ENCODE measurements at regions not wholly inside any gene's neighbourhood (a gene's known extent, or its start where the extent isn't known, plus 50 kb on each side); places are given as distances from the start of the nearest gene placed in this dataset.
"Not testable (repeated sequence)": the region's sequence is repeated elsewhere in the genome, so short reads cannot be mapped to it uniquely, and the experiment has no call there.

DNA sequence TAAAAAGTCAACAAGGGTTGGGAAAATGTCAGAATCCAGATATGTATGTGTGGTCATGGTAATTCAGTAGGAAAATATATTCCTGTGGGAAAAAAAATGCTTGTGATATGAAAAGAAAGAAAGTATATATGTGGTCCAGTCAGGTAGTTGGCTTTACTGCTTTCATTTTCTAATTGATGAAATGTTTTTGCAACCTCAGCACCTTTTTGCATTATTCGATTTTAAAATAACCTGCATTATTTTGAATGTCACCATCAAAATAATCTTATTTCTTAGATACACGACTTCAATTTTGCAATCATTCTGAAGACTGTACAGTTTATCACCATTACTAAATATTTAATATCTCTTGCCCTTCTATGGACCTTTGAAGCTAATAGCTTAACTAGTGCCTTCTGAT is 170.8 kb upstream of the SPANXN4 start:
- Histone ChIP-seq H3K9ac (no peak overlapping the region), H3K4me1 (ENCODE audit: low read depth, poor library complexity, severe bottlenecking) (no peaks in the 10 kb centered on the region), H2AFZ (ENCODE audit: low read depth) (no peak overlapping the region), H3K4me2 (no peak overlapping the region), H4K20me1 (ENCODE audit: insufficient read depth) (no peaks in the 10 kb centered on the region), H3K27me3 (ENCODE audit: insufficient read depth, low read depth) (no peaks in the 10 kb centered on the region), H3K4me3 (IDR thresholded peaks at IDR 0.05; ENCODE audit: insufficient read depth, low read depth, low read length) (no peak overlapping the region), H3K79me2 (ENCODE audit: insufficient read depth, low read depth) (no peaks in the 10 kb centered on the region), H3K36me3 (ENCODE audit: insufficient read depth) (no peaks in the 10 kb centered on the region), H3K27ac (no peak overlapping the region)
- TF ChIP-seq, protein P1, sequence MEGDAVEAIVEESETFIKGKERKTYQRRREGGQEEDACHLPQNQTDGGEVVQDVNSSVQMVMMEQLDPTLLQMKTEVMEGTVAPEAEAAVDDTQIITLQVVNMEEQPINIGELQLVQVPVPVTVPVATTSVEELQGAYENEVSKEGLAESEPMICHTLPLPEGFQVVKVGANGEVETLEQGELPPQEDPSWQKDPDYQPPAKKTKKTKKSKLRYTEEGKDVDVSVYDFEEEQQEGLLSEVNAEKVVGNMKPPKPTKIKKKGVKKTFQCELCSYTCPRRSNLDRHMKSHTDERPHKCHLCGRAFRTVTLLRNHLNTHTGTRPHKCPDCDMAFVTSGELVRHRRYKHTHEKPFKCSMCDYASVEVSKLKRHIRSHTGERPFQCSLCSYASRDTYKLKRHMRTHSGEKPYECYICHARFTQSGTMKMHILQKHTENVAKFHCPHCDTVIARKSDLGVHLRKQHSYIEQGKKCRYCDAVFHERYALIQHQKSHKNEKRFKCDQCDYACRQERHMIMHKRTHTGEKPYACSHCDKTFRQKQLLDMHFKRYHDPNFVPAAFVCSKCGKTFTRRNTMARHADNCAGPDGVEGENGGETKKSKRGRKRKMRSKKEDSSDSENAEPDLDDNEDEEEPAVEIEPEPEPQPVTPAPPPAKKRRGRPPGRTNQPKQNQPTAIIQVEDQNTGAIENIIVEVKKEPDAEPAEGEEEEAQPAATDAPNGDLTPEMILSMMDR (conservative IDR thresholded peaks at IDR 0.05; ENCODE audit: low read depth, low read length): no peak

DNA sequence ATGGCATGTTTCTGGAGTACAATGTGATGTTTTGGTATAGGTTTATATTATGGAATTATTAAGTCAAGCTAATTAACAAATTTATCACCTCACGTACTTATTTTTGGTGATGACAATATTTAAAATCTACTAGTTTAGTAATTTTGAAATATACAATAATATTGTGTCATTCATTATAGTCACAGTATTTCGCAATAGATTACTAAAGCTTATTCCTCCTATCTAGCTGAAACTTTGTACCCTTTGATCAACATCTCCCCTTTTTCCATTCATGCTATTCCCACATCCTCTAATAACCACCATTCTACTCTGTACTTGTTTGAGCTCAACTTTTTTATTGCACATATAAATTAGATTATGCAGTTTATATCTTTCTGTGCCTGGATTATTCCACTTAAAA is 164.8 kb upstream of the SPANXN4 start:
- Histone ChIP-seq H2AFZ (ENCODE audit: low read depth) (no peak overlapping the region), H4K20me1 (ENCODE audit: insufficient read depth) (no peaks in the 10 kb centered on the region), H3K27me3 (ENCODE audit: insufficient read depth, low read depth) (no peaks in the 10 kb centered on the region), H3K27ac (no peak overlapping the region), H3K9ac (no peak overlapping the region), H3K4me3 (IDR thresholded peaks at IDR 0.05; ENCODE audit: insufficient read depth, low read depth, low read length) (no peak overlapping the region), H3K79me2 (ENCODE audit: insufficient read depth, low read depth) (no peaks in the 10 kb centered on the region), H3K36me3 (ENCODE audit: insufficient read depth) (no peaks in the 10 kb centered on the region), H3K4me1 (ENCODE audit: low read depth, poor library complexity, severe bottlenecking) (no peaks in the 10 kb centered on the region), H3K4me2 (no peak overlapping the region)
- TF ChIP-seq, protein P1 (conservative IDR thresholded peaks at IDR 0.05; ENCODE audit: low read depth, low read length): no peak

DNA sequence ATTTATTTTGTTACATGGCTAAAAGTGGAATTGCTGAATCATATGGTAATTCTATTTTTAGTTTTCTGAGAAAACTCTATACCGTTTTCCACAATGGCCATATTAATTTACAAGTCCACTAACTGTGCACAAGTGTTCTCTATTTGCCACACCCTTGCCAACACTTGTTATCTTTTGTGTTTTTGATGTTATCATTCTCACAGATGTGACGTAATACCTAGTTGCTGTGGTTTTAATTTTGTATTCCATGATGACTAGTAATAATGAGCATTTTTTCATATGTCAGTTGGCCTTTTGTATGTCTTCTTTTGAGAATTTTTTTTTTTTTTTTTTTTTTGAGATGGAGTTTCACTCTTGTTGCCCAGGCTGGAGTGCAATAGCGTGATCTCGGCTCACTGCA is 164.2 kb upstream of the SPANXN4 start:
- no peak overlapping the region for H3K9ac ChIP-seq
- TF ChIP-seq, protein P1 (conservative IDR thresholded peaks at IDR 0.05; ENCODE audit: low read depth, low read length): no peak
- H3K36me3 ChIP-seq (ENCODE audit: insufficient read depth): no peaks in the 10 kb centered on the region
- no peak overlapping the region for H2AFZ ChIP-seq (ENCODE audit: low read depth)
- H4K20me1 ChIP-seq (ENCODE audit: insufficient read depth): no peaks in the 10 kb centered on the region
- H3K4me2 ChIP-seq: no peak overlapping the region
- no peaks in the 10 kb centered on the region for H3K4me1 ChIP-seq (ENCODE audit: low read depth, poor library complexity, severe bottlenecking)
- H3K27me3 ChIP-seq (ENCODE audit: insufficient read depth, low read depth): no peaks in the 10 kb centered on the region
- H3K4me3 ChIP-seq (IDR thresholded peaks at IDR 0.05; ENCODE audit: insufficient read depth, low read depth, low read length): no peak overlapping the region
- H3K79me2 ChIP-seq (ENCODE audit: insufficient read depth, low read depth): no peaks in the 10 kb centered on the region
- no peak overlapping the region for H3K27ac ChIP-seq

DNA sequence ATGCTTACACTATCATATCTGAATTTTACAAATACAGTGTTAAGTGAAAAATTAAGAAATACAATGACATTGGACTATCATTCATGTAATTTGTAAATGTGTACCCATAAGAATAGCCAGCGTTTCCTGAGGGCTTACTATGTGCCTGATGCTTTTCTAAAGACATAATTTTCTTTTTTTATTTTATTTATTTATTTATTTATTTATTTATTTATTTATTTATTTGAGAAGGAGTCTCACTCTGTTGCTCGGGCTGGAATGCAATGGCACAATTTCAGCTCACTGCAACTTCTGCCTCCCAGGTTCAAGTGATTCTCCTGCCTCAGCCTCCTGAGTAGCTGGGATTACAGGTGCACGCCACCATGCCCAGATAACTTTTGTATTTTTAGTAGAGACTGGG is 159.5 kb upstream of the SPANXN4 start:
- not testable (repeated sequence) for H3K4me3 ChIP-seq (IDR thresholded peaks at IDR 0.05; ENCODE audit: insufficient read depth, low read depth, low read length); H3K4me2 ChIP-seq; H2AFZ ChIP-seq (ENCODE audit: low read depth); H3K9ac ChIP-seq; H3K27me3 ChIP-seq (ENCODE audit: insufficient read depth, low read depth); H4K20me1 ChIP-seq (ENCODE audit: insufficient read depth); H3K36me3 ChIP-seq (ENCODE audit: insufficient read depth); H3K27ac ChIP-seq; H3K79me2 ChIP-seq (ENCODE audit: insufficient read depth, low read depth); H3K4me1 ChIP-seq (ENCODE audit: low read depth, poor library complexity, severe bottlenecking)

DNA sequence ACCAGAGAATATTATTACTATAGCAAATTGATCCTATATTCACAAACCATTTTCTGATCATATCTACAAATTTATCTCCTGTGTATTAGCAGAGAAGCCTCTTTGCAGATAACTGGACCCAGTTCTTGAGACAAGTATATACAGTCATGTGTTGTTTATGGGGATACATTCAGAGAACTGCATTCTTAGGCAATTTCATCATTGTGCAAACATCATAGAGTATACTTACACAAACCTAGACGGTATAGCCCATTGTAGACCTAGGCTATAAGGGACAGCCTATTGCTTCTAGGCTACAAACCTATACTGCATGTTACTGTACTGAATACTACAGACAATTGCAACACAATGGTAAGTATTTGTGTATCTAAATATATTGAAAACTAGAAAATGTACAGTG is 152.5 kb upstream of the SPANXN4 start:
- H3K27ac ChIP-seq: no peak overlapping the region
- H3K4me3 ChIP-seq (IDR thresholded peaks at IDR 0.05; ENCODE audit: insufficient read depth, low read depth, low read length): no peak overlapping the region
- no peak overlapping the region for H3K4me2 ChIP-seq
- no peaks in the 10 kb centered on the region for H3K79me2 ChIP-seq (ENCODE audit: insufficient read depth, low read depth)
- TF ChIP-seq, protein P1 (conservative IDR thresholded peaks at IDR 0.05; ENCODE audit: low read depth, low read length): no peak
- no peaks in the 10 kb centered on the region for H3K36me3 ChIP-seq (ENCODE audit: insufficient read depth)
- no peaks in the 10 kb centered on the region for H3K4me1 ChIP-seq (ENCODE audit: low read depth, poor library complexity, severe bottlenecking)
- no peaks in the 10 kb centered on the region for H4K20me1 ChIP-seq (ENCODE audit: insufficient read depth)
- H3K27me3 ChIP-seq (ENCODE audit: insufficient read depth, low read depth): no peaks in the 10 kb centered on the region
- H2AFZ ChIP-seq (ENCODE audit: low read depth): no peak overlapping the region
- H3K9ac ChIP-seq: no peak overlapping the region

Data from KMS-11 (cell line).